ENCODE measurements at regions not wholly inside any gene's neighbourhood (a gene's known extent, or its start where the extent isn't known, plus 50 kb on each side); places are given as distances from the start of the nearest gene placed in this dataset.

GRCh38 chr12:71239731-71240130, 81.9 kb upstream of the TSPAN8 start:
- TF ChIP-seq, protein P1, sequence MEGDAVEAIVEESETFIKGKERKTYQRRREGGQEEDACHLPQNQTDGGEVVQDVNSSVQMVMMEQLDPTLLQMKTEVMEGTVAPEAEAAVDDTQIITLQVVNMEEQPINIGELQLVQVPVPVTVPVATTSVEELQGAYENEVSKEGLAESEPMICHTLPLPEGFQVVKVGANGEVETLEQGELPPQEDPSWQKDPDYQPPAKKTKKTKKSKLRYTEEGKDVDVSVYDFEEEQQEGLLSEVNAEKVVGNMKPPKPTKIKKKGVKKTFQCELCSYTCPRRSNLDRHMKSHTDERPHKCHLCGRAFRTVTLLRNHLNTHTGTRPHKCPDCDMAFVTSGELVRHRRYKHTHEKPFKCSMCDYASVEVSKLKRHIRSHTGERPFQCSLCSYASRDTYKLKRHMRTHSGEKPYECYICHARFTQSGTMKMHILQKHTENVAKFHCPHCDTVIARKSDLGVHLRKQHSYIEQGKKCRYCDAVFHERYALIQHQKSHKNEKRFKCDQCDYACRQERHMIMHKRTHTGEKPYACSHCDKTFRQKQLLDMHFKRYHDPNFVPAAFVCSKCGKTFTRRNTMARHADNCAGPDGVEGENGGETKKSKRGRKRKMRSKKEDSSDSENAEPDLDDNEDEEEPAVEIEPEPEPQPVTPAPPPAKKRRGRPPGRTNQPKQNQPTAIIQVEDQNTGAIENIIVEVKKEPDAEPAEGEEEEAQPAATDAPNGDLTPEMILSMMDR (IDR thresholded peaks at IDR 0.05), result no peak
- TF ChIP-seq POLR2A (IDR thresholded peaks at IDR 0.05) (no peak), EP300 (IDR thresholded peaks at IDR 0.05) (no peak)
